ENCODE measurements at regions not wholly inside any gene's neighbourhood (a gene's known extent, or its start where the extent isn't known, plus 50 kb on each side); places are given as distances from the start of the nearest gene placed in this dataset.

DNA sequence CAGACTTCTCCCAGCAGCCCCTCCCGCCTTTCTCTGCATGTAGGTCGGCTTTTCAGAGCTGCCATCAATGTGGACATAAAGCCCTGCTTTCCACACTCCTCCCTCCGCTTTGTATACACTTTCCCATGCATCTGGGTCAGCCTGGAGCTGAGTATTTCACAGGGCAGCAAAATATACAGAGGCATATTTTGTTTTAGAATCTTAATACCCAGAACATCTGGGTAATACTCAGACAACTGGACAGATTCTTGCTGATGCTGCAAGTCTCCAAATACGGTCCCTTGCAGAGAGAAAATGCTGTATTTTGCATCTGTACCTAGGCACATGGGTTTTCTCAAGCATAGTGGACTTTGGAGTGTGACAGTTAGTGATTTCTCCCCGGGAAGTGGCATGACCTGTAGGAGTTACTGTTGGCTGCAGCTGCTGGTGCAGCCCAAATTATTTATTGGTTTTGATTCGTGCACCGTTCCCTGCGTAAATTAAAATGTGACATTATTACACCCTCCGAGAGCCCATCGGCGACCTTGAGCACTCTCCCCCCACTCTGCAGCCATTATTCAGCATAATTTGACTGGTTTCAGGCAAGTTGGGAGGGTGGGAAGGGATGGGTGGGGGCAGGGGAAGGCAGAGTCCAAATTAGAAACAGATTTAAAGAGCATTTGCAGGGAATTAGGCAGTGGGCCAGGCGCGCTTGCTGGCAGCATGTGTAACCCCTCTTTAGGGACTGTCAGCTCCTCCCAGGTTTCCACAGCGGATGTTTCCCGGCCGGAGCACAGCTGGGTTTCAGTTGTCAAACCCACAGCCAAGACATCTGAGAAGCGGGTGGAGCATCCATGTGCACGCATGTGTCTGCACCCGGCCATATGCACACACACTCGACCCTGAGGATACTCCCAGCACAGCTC, 100.8 kb downstream of the CPN2 start:
- TF ChIP-seq, protein P1, sequence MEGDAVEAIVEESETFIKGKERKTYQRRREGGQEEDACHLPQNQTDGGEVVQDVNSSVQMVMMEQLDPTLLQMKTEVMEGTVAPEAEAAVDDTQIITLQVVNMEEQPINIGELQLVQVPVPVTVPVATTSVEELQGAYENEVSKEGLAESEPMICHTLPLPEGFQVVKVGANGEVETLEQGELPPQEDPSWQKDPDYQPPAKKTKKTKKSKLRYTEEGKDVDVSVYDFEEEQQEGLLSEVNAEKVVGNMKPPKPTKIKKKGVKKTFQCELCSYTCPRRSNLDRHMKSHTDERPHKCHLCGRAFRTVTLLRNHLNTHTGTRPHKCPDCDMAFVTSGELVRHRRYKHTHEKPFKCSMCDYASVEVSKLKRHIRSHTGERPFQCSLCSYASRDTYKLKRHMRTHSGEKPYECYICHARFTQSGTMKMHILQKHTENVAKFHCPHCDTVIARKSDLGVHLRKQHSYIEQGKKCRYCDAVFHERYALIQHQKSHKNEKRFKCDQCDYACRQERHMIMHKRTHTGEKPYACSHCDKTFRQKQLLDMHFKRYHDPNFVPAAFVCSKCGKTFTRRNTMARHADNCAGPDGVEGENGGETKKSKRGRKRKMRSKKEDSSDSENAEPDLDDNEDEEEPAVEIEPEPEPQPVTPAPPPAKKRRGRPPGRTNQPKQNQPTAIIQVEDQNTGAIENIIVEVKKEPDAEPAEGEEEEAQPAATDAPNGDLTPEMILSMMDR (IDR thresholded peaks at IDR 0.05), result no peak
- TF ChIP-seq POLR2AphosphoS5 (IDR thresholded peaks at IDR 0.05), result no peak
